GM18909 (cell line): ENCODE measurements at regions not wholly inside any gene's neighbourhood (a gene's known extent, or its start where the extent isn't known, plus 50 kb on each side); places are given as distances from the start of the nearest gene placed in this dataset.

ENCODE experiments used
- ATAC-seq: cut with Tn5 transposase; IDR thresholded peaks from one replicate; pipeline ENCODE4 v1.9.1; 2021; ENCODE audit warnings: mild to moderate bottlenecking; ENCODE audit not compliant: unreplicated experiment, poor library complexity

GRCh38 chr14:49970474-49971147, 77.7 kb downstream of the ARF6 start:
- ATAC-seq: peak; percentile 24

GRCh38 chr14:49971156-49972130, 78.6 kb downstream of the ARF6 start:
- peak; percentile 94 for ATAC-seq

- ATAC-seq: no peak
Measured at GRCh38 chr14:49972131-49972671, 79.3 kb downstream of the ARF6 start.

- ATAC-seq: no peak
Measured at GRCh38 chr14:49972823-49973222, 79.9 kb downstream of the ARF6 start.

GRCh38 chr14:49975276-49975675, 82.4 kb downstream of the ARF6 start:
- ATAC-seq: no peak

GRCh38 chr14:49975799-49976198, 82.9 kb downstream of the ARF6 start:
- no peak for ATAC-seq

- peak; percentile 77 for ATAC-seq
Measured at GRCh38 chr14:49977126-49977841, 84.4 kb downstream of the ARF6 start.

- ATAC-seq: no peak
Measured at GRCh38 chr14:49980027-49980426, 87.1 kb downstream of the ARF6 start.

GRCh38 chr14:49982082-49982481, 89.2 kb downstream of the ARF6 start:
- ATAC-seq: no peak

- no peak for ATAC-seq
Measured at GRCh38 chr14:49982501-49982951, 89.6 kb downstream of the ARF6 start.

GRCh38 chr14:49984424-49984823, 91.5 kb downstream of the ARF6 start:
- no peak for ATAC-seq

- no peak for ATAC-seq
Measured at GRCh38 chr14:49986343-49987014, 93.6 kb downstream of the ARF6 start.

GRCh38 chr14:49988080-49988990, 95.5 kb downstream of the ARF6 start:
- no peak for ATAC-seq

- no peak for ATAC-seq
Measured at GRCh38 chr14:49989966-49990365, 97.1 kb downstream of the ARF6 start.

- no peak for ATAC-seq
Measured at GRCh38 chr14:49991491-49991890, 98.6 kb downstream of the ARF6 start.

GRCh38 chr14:49992036-49992435, 99.2 kb downstream of the ARF6 start:
- no peak for ATAC-seq

GRCh38 chr14:49992448-49992847, 99.6 kb downstream of the ARF6 start:
- ATAC-seq: no peak

GRCh38 chr14:49992901-49993339, 100.0 kb downstream of the ARF6 start:
- ATAC-seq: peak; percentile 96

- ATAC-seq: no peak
Measured at GRCh38 chr14:49993565-49993964, 100.7 kb downstream of the ARF6 start.
